AG09309 (cell line): ENCODE measurements at regions not wholly inside any gene's neighbourhood (a gene's known extent, or its start where the extent isn't known, plus 50 kb on each side); places are given as distances from the start of the nearest gene placed in this dataset.

Experiments
- DNase-seq: peaks from one replicate; pipeline ENCODE4 v3.0.0-alpha.2; 2010; ENCODE audit warnings: low read depth
- H3K4me3 ChIP-seq: 2 replicates; pipeline ENCODE4 v1.5.1; 2011; ENCODE audit warnings: mild to moderate bottlenecking, low read depth, low read length, moderate library complexity; ENCODE audit not compliant: control insufficient read depth
- CTCF ChIP-seq: IDR thresholded peaks from 2 replicates; pipeline ENCODE4 v1.5.1; 2011; ENCODE audit warnings: mild to moderate bottlenecking, low read depth, low read length, inconsistent platforms; ENCODE audit not compliant: insufficient read depth, control insufficient read depth; ENCODE audit errors: missing control alignments

GRCh38 chr18:25710981-25711380 is 359.0 kb upstream of the ZNF521 start:
- H3K4me3 ChIP-seq, result no peak overlapping the region
- no peak for DNase-seq
- no peak for TF ChIP-seq CTCF

DNA sequence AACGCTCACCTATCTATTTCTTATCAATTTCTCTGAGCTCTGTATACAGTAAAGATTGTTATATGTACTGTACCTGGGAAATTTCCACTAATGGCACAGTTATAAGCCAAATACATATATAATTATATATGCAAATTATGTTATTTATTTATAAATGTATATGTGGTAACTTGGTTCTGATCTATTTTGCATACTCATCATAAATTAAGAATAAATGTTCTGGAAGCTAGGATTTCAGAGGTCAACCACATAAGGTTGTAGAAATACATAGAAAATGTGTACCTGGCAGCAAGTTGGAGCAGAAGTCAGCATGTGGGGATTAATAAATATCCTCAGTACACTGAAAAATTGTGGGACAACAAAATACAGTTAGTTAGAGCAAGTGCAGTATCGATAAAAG is 353.7 kb upstream of the ZNF521 start:
- TF ChIP-seq CTCF, result no peak
- DNase-seq, result no peak
- no peak overlapping the region for H3K4me3 ChIP-seq

DNA sequence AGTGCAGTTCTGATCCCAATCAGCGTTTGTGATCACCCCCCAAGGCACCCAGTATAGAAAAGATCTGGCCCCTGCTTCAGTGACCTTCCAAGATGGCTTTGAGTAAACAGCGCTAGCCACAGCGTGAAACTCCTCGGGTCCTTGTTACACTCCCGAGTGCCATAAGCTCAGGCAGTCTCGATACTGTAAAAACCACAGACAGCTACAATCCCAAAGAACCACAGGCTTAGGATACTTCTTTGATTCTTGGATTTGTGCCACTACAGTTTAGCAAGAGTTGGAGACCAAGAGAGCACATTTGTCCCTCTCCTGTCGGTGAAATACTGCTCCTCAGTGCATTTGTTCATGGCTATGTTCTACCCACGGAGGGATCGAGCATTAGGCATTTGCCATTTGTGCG is 352.5 kb upstream of the ZNF521 start:
- no peak for TF ChIP-seq CTCF
- H3K4me3 ChIP-seq, result no peak overlapping the region
- DNase-seq, result no peak

DNA sequence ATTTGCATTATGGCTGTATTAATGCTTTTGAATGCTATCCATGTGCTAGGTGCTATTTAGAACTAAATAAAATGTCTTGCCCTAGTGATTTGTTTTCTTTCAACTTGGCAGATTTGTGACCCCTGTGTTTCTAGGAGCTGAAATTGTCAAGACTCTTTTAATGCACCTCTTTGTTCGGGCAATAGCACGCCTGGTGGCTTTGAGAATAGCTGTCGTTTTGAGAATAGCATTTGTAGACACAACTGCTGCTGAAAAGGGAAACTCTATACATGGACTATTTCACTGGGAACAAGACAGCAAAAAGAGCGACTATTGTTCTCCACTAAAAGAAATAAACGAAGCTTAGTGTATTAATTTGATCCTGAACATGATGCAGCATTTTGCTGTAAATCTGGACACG is 352.1 kb upstream of the ZNF521 start:
- TF ChIP-seq CTCF, result no peak
- no peak for DNase-seq
- H3K4me3 ChIP-seq, result no peak overlapping the region

DNA sequence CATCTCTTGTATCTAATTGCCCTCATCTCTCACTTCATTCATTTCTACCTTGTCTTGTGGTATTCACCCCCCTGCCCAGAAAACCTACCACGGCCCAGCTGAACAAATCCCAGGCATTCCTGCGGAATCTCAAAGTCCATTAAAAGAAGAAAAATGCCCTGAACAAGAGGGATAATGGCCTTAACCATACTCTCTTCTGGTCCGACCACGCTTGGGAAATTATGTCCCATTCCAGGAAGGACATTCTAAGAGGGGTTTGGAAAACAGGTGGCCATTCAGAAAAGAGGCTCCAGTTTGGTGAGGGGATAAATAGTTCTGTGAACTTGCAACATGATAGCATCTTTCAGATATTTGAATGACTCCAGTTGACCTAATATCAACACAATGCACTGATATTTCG is 349.9 kb upstream of the ZNF521 start:
- DNase-seq, result no peak
- H3K4me3 ChIP-seq, result no peak overlapping the region
- no peak for TF ChIP-seq CTCF

GRCh38 chr18:25686960-25687500 is 335.1 kb upstream of the ZNF521 start:
- no peak for TF ChIP-seq CTCF
- no peak for DNase-seq
- H3K4me3 ChIP-seq, result no peak overlapping the region

DNA sequence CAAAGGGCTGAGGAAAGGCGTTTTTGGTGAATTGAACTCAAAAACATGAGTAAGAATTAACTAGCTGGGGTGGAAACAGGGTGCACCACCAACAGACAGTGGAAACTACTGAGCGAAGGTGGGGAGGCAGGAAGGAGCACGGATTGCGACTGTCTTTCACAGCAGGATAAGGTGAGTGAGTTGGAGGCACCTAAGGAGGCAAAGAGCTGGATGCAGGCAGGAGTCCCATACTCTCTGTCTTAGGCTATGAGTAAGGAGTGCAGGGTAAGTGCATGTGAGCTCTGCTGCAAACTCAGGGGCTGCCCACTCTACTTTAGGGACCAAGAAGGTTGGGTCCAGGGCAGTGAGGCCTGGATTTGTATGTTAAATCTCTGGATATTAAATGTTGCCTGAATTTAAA is 333.1 kb upstream of the ZNF521 start:
- H3K4me3 ChIP-seq, result no peak overlapping the region
- TF ChIP-seq CTCF, result no peak
- no peak for DNase-seq
